Activated CD4-positive, alpha-beta T cell treated with anti-CD3 and anti-CD28 coated beads for 36 hours (primary cell): ENCODE measurements at regions not wholly inside any gene's neighbourhood (a gene's known extent, or its start where the extent isn't known, plus 50 kb on each side); places are given as distances from the start of the nearest gene placed in this dataset.

Experiments used
- ATAC-seq: fragments of 200-7000 bp; cut with Tn5 transposase; one replicate; pipeline ENCODE4 v1.10.0; 2021; ENCODE audit warnings: mild to moderate bottlenecking, moderate library complexity
- CTCF ChIA-PET: fragments of 350-600 bp; sonication (Branson Sonifier 250); formaldehyde crosslinking; loops from one replicate; lab custom pipeline; 2021; ENCODE audit warnings: antibody characterized with exemption; lab: Charles Lee
- POLR2A ChIA-PET: fragments of 350-600 bp; sonication (Branson Sonifier 250); formaldehyde crosslinking; loops from one replicate; lab custom pipeline; 2021; ENCODE audit warnings: antibody characterized with exemption, inconsistent platforms; lab: Charles Lee
- DNase-seq: peaks from one replicate; pipeline ENCODE4 v3.0.0-alpha.2; 2020
- H3K27ac Mint-ChIP-seq: one replicate; pipeline ENCODE4 v1.8.0; 2021; ENCODE audit warnings: mixed read lengths
- H3K27me3 Mint-ChIP-seq: one replicate; pipeline ENCODE4 v1.8.0; 2021; ENCODE audit warnings: mixed read lengths
- H3K36me3 Mint-ChIP-seq: one replicate; pipeline ENCODE4 v1.8.0; 2021; ENCODE audit warnings: low read depth, mixed read lengths
- H3K4me1 Mint-ChIP-seq: one replicate; pipeline ENCODE4 v1.8.0; 2021; ENCODE audit warnings: mixed read lengths
- H3K4me3 Mint-ChIP-seq: one replicate; pipeline ENCODE4 v1.8.0; 2021; ENCODE audit warnings: mild to moderate bottlenecking, moderate library complexity, mixed read lengths
- H3K9me3 Mint-ChIP-seq: one replicate; pipeline ENCODE4 v1.8.0; 2021; ENCODE audit warnings: low read depth, mixed read lengths
- intact Hi-C, 2 experiments: fragments of 100-400 bp; cut with DNase I in 1 of 2; cut with micrococcal nuclease in 1 of 2; formaldehyde crosslinking; loops; one replicate each; pipeline versions ENCODE4 v1.14.2 to v1.15.1; 2022 to 2024; cut with DNase I, micrococcal nuclease

DNA sequence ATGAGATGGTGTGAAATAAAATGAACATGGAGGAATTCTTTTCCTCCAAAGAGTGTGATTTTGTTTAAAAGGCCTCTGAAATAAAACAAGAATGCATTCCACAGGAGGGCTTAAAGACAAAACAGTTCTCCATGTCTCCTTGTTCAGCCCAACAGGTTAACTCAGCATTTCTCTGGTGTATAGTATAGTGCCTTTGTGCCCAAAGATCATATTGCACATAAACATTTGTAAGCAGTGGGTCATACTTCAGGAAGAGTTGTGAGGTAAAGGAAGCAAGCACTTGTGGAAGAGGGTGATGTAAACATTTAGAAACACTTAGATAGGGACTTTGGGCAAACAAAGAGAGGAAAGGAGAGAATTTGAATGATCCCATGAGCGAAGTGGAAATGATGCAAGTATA is 433.9 kb downstream of the SIPA1L2 start:
- H3K4me1 Mint-ChIP-seq, result no peaks in the 10 kb centered on the region

DNA sequence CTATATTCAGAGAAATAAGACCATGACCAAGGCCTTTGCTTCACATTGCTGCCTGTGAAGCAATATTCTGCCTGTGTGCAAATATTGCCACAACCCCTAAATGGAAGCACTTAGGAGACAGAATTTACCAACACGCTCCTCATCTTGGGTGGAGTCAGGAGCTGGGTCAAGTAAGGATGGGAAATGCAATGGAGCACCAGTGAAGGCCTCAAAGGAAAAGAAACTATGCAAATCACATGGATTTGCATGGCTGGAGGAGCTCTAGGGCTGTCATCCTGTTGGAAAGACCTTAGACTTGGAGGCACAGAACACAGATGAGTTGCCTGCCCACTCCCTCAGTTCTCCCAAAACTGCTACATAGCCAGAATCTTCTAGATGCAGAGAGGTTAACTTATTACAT is 435.5 kb downstream of the SIPA1L2 start:
- ATAC-seq, result no peak
- POLR2A ChIA-PET, result no interaction called here
- CTCF ChIA-PET, result interaction anchor here (1.2 kb wide), 1 partner anchor 17 kb away, joined by 3 read pairs; no protein-coding TSS in a partner anchor
- intact Hi-C loops, result no loop called here
- Mint-ChIP-seq H3K27ac (no peak overlapping the region), H3K4me3 (no peak overlapping the region), H3K9me3 (peaks cover 6% of the 10 kb centered on the region), H3K27me3 (peaks cover 2% of the 10 kb centered on the region), H3K36me3 (no peaks in the 10 kb centered on the region), H3K4me1 (no peaks in the 10 kb centered on the region)
- DNase-seq, result no peak

More for the DNA sequence above, 433.9 kb downstream of the SIPA1L2 start:
- intact Hi-C loops, result no loop called here
- ATAC-seq (no peak), DNase-seq (no peak)
- ChIA-PET POLR2A (no interaction called here), CTCF (no interaction called here)
- no peak overlapping the region for H3K27ac Mint-ChIP-seq
- H3K27me3 Mint-ChIP-seq, result peaks cover 2% of the 10 kb centered on the region
- no peak overlapping the region for H3K4me3 Mint-ChIP-seq
- H3K36me3 Mint-ChIP-seq, result peaks cover 1% of the 10 kb centered on the region
- peaks cover 9% of the 10 kb centered on the region for H3K9me3 Mint-ChIP-seq

DNA sequence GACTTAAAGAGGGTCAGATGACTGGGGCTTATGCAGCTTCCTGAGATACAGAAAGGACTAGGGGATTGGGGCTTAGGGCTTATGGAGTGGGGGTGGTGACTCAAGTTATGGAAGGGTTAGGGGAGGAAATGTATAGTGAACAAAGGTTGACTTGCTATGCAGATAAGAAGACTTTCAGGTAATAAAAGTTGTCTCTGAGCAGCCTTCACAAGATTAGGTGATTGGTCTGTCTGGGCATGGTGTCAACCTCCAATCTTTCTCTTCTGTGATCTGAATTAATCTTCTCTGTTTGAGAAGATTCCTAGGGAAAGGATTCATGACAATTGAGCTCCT is 436.5 kb downstream of the SIPA1L2 start:
- Mint-ChIP-seq H3K36me3 (no peaks in the 10 kb centered on the region), H3K27me3 (no peaks in the 10 kb centered on the region), H3K4me1 (no peaks in the 10 kb centered on the region), H3K4me3 (no peak overlapping the region), H3K9me3 (peaks cover 6% of the 10 kb centered on the region), H3K27ac (no peak overlapping the region)
- intact Hi-C loops, result no loop called here
- ATAC-seq (no peak), DNase-seq (no peak)
- ChIA-PET CTCF (interaction anchor here (1.3 kb wide), 1 partner anchor 19 kb away, joined by 3 read pairs; no protein-coding TSS in a partner anchor), POLR2A (no interaction called here)

DNA sequence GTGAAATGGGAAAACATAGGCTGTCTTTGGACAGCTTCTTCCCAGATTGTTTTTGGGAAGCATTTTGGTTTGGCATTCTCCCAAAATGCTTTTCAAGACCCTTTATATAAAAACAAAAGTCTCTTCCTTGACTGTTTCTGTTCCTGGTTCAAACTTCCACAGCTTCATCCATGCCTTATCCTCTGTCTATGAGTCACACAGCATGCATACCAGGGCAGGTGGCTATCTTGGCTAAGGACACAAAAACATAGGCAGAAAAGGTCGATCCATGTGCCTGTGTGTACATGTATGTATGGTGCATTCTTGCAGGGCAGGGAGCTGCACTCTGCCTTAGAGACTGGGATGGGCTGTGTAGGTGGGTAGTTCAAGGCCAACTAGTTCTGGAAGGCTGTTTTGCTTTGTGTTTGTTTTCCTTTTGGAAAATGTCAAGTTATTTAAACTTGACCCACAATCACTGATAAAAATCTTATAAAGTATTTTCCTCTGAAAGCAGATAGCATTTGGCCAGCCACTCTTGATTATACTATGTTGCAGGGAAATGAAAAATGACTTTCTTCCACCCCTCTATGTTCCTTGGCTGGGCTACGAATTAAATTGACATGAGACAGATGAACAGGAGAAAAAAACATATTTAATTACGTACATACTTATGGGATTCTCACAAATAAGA is 437.0 kb downstream of the SIPA1L2 start:
- no peak for DNase-seq
- Mint-ChIP-seq H3K4me3 (no peak overlapping the region), H3K4me1 (no peaks in the 10 kb centered on the region), H3K27ac (no peak overlapping the region), H3K36me3 (no peaks in the 10 kb centered on the region), H3K9me3 (peaks cover 6% of the 10 kb centered on the region), H3K27me3 (no peaks in the 10 kb centered on the region)
- intact Hi-C loops, result no loop called here
- POLR2A ChIA-PET, result no interaction called here
- no peak for ATAC-seq
- CTCF ChIA-PET, result interaction anchor here (1.3 kb wide), 1 partner anchor 19 kb away, joined by 3 read pairs; no protein-coding TSS in a partner anchor

DNA sequence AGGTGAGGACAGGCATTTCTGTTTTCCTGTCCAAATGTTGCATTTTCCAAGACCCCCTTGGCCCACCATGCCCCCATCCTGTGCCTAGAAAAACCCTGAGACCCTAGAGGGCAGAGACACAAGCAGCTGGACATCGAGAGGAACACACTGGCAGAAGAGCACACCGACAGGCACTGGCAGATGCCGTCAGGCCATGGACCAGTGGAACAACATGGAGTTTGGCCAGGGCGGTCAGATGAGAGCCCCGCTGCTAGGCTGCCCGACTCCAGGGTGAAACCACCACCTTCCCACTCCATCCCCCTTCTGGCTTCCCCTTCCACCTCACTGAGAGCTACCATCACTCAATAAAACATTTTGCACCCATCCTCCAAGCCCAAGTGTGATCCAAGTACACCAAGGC is 438.4 kb downstream of the SIPA1L2 start:
- POLR2A ChIA-PET, result no interaction called here
- no peak overlapping the region for H3K4me3 Mint-ChIP-seq
- DNase-seq, result no peak
- CTCF ChIA-PET, result no interaction called here
- no peak overlapping the region for H3K27ac Mint-ChIP-seq
- H3K36me3 Mint-ChIP-seq, result no peaks in the 10 kb centered on the region
- intact Hi-C loops, result no loop called here
- no peak for ATAC-seq
- H3K27me3 Mint-ChIP-seq, result no peaks in the 10 kb centered on the region
- H3K4me1 Mint-ChIP-seq, result no peaks in the 10 kb centered on the region
- peaks cover 6% of the 10 kb centered on the region for H3K9me3 Mint-ChIP-seq

DNA sequence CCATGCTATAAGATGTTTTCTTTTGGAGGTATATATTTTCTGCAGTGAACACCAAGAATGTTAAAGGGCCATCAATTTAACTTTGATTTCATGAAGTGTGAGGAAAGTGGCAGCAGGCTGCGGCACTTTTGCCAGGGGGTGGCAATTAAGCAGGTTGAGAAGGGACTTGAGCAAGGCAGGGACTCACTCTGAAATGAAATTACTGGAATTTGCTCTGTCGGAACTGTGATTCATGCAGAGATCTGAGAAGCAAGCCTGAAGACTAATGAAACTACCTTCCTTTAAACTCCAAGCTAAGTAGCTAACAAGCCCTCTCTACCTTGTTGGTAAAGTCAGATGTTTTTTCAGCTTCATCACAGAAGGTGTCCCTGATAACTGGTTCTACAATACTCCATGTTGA is 441.6 kb downstream of the SIPA1L2 start:
- peaks cover 2% of the 10 kb centered on the region for H3K9me3 Mint-ChIP-seq
- peaks cover 2% of the 10 kb centered on the region for H3K27me3 Mint-ChIP-seq
- ATAC-seq, result no peak
- no peak overlapping the region for H3K4me3 Mint-ChIP-seq
- no peak overlapping the region for H3K27ac Mint-ChIP-seq
- no peaks in the 10 kb centered on the region for H3K4me1 Mint-ChIP-seq
- intact Hi-C loops, result loop anchor here in 1 of 2 experiments (10.0 kb wide), 1 partner anchor 56 kb away; no protein-coding TSS in a partner anchor
- CTCF ChIA-PET, result interaction anchor here (1.7 kb wide), 1 partner anchor 21 kb away, joined by 5 read pairs; no protein-coding TSS in a partner anchor
- no peak for DNase-seq
- POLR2A ChIA-PET, result no interaction called here
- no peaks in the 10 kb centered on the region for H3K36me3 Mint-ChIP-seq

DNA sequence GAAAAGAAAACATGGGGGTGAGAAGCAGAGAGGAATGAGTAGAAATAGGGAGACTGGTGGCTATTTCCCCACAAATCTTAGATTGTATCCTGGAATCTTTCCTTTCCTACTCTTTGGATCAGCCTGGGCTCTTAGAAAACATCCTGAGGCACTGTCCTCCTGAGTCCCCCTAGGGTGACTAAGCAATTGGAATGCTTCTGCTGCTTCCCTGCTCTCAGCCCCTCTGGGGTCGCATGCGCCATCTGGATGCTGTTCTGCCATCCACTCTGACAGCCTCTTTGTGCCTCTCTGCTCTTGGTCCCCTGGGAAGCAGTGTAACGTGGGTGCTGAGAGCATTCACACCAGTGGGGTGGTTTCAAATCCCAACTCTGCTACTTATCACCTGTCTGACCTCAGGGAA is 443.0 kb downstream of the SIPA1L2 start:
- DNase-seq (no peak), ATAC-seq (no peak)
- intact Hi-C loops, result loop anchor here in 1 of 2 experiments (10.0 kb wide), 1 partner anchor 58 kb away; no protein-coding TSS in a partner anchor
- H3K27ac Mint-ChIP-seq, result no peak overlapping the region
- H3K9me3 Mint-ChIP-seq, result no peaks in the 10 kb centered on the region
- no peak overlapping the region for H3K4me3 Mint-ChIP-seq
- no peaks in the 10 kb centered on the region for H3K4me1 Mint-ChIP-seq
- no peaks in the 10 kb centered on the region for H3K36me3 Mint-ChIP-seq
- ChIA-PET POLR2A (no interaction called here), CTCF (interaction anchor here (0.6 kb wide), 1 partner anchor 479 kb away, joined by 3 read pairs; no protein-coding TSS in a partner anchor)
- peaks cover 2% of the 10 kb centered on the region for H3K27me3 Mint-ChIP-seq

DNA sequence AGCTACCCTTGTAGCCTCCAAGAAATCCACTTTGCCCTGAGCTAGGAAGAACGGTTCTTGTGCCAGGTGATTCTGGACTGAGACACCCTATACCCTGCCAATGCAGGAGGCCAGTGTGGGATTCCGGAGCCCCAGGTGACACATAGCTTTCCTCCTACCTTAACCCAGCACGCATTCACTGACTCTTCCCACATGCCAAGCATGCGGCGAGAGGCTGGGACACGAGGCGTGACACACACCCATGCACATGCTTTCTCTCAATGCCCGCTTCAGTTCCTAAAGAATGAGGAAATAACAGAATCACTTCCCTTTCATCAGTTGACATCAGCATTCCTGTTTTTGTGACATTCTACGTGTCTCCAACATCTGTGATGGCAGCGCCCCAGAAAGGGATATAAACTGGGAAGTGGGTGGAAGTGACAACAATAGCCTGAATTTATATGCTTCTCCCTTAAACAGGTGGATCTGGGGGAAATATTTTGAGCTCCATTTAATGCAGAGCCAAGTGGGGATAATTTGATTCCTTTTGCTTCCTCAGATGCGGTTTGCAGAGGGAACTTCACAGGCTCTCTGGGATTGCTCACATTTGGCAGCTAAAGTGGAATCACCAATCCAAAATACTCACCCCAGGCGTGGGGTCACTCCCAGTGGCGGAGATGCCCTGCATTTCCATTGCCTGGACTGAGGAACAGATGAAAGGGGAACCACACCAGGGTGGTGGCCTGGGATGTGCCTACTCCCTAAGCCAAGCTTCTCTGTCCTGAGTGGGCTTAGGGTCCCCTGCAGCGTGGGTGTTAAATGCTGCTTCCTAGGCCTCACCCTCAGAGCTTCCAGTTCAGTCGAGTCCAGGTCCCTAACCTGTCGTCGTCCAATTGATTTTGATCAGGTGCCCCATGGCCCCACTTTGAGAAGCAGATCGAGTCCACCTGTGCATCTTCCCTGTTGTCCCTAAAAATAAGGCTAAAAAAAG is 445.1 kb downstream of the SIPA1L2 start:
- DNase-seq (no peak), ATAC-seq (no peak)
- no peaks in the 10 kb centered on the region for H3K36me3 Mint-ChIP-seq
- ChIA-PET POLR2A (no interaction called here), CTCF (no interaction called here)
- H3K27ac Mint-ChIP-seq, result no peak overlapping the region
- no peaks in the 10 kb centered on the region for H3K9me3 Mint-ChIP-seq
- intact Hi-C loops, result loop anchor here in 1 of 2 experiments (10.0 kb wide), 1 partner anchor 60 kb away; no protein-coding TSS in a partner anchor
- H3K4me3 Mint-ChIP-seq, result no peak overlapping the region
- H3K27me3 Mint-ChIP-seq, result peaks cover 2% of the 10 kb centered on the region
- no peaks in the 10 kb centered on the region for H3K4me1 Mint-ChIP-seq

DNA sequence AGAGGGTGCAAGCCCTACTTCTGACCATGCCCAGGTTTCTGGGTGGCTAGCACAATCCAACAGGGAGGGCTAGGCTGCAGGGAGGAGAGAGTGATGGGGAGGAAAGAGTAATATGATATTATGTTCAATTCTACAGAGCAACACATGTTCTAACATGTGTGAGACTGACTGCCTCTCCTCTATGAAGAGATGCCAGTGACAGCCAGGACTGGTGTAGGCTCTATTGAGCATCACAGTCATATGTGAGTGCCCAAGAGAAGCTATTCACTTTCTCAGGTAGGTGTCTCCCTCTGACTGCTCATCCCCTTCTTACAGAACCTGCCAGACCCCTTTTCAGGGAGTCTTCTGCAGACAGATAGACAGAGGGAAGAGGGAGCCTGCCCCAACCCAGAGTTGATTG is 446.1 kb downstream of the SIPA1L2 start:
- Mint-ChIP-seq H3K4me3 (no peak overlapping the region), H3K4me1 (no peaks in the 10 kb centered on the region), H3K9me3 (no peaks in the 10 kb centered on the region), H3K36me3 (no peaks in the 10 kb centered on the region), H3K27ac (no peak overlapping the region), H3K27me3 (peaks cover 2% of the 10 kb centered on the region)
- DNase-seq (no peak), ATAC-seq (no peak)
- ChIA-PET CTCF (no interaction called here), POLR2A (no interaction called here)
- intact Hi-C loops, result loop anchor here in 1 of 2 experiments (10.0 kb wide), 1 partner anchor 61 kb away; no protein-coding TSS in a partner anchor

DNA sequence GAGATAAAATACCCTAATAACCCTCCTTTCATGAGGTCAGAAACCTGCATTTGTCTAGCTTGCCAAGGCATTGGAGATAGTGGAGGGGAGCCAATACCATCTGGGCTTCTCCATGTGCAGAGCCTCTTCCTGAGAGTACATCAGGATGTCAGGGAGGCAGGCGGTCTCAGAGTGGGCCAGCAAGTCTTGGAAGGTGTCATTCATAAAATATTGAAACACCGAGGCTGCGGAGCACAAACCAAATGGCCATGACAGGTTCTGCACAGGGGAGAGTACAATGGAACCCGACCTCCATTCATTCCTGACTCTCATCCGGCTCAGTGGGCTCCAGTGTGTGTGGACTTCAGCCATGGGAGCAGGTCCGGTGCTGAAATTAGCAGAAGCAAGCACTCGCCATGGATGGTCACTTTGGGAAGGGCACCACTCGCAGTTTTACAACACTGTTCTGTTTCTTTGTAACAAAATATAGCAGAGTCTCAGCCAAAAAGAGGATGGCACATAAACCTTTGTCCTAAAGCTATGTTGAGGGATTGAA is 446.6 kb downstream of the SIPA1L2 start:
- intact Hi-C loops, result loop anchor here in 1 of 2 experiments (10.0 kb wide), 1 partner anchor 61 kb away; no protein-coding TSS in a partner anchor
- no peak overlapping the region for H3K27ac Mint-ChIP-seq
- H3K36me3 Mint-ChIP-seq, result no peaks in the 10 kb centered on the region
- no peaks in the 10 kb centered on the region for H3K4me1 Mint-ChIP-seq
- H3K9me3 Mint-ChIP-seq, result no peaks in the 10 kb centered on the region
- H3K4me3 Mint-ChIP-seq, result no peak overlapping the region
- CTCF ChIA-PET, result no interaction called here
- POLR2A ChIA-PET, result no interaction called here
- DNase-seq (no peak), ATAC-seq (no peak)
- H3K27me3 Mint-ChIP-seq, result peaks cover 3% of the 10 kb centered on the region

DNA sequence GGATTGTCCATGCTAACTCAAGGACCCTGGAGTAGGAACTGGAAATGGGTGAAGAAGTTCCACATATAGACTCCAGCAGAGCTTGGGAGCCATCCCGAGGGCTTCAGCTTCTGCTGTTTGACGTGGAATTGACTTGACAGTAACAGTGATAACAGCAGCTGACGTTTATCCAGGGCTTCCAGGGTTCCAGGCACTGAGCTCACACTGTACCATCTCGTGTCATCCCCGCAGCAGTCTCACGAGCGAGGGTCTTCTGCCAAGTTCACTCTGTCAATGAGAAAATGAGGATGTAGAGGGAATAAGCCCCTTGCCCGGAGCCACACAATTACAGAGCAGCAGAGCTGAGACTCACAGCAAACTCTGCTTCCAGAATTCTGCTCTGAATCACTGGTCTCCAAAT is 447.7 kb downstream of the SIPA1L2 start:
- ATAC-seq, result no peak
- POLR2A ChIA-PET, result no interaction called here

More for the DNA sequence above, 447.7 kb downstream of the SIPA1L2 start:
- H3K36me3 Mint-ChIP-seq, result no peaks in the 10 kb centered on the region
- no peak overlapping the region for H3K27ac Mint-ChIP-seq
- no peak for DNase-seq
- no peaks in the 10 kb centered on the region for H3K4me1 Mint-ChIP-seq
- no peak overlapping the region for H3K4me3 Mint-ChIP-seq
- intact Hi-C loops, result loop anchor here in 1 of 2 experiments (10.0 kb wide), 1 partner anchor 63 kb away; no protein-coding TSS in a partner anchor
- CTCF ChIA-PET, result no interaction called here
- peaks cover 3% of the 10 kb centered on the region for H3K27me3 Mint-ChIP-seq
- H3K9me3 Mint-ChIP-seq, result no peaks in the 10 kb centered on the region
